Tibial artery (tissue), 4 donors: ENCODE measurements at regions not wholly inside any gene's neighbourhood (a gene's known extent, or its start where the extent isn't known, plus 50 kb on each side); places are given as distances from the start of the nearest gene placed in this dataset.

ENCODE experiments used
- DNase-seq, 2 donors: peaks; one replicate each; pipeline ENCODE4 v3.0.0-alpha.2; 2019
- H3K27ac ChIP-seq, 2 donors: fragments of 200-600 bp; sonication (generic) in 1 of 2; 1 replicate in 1 of 2; 2 replicates in 1 of 2; pipeline ENCODE4 v1.5.1; 2018 to 2019; ENCODE audit warnings: mild to moderate bottlenecking in 1 of 2
- H3K27me3 ChIP-seq, 2 donors: fragments of 200-600 bp; sonication (generic) in 1 of 2; one replicate each; pipeline versions ENCODE4 v1.5.1 to v1.6.0; 2016 to 2019
- H3K36me3 ChIP-seq, 3 donors: fragments of 200-600 bp; sonication (generic) in 2 of 3; one replicate each; pipeline ENCODE4 v1.5.1; 2016 to 2019; ENCODE audit warnings: mild to moderate bottlenecking in 2 of 3
- H3K4me1 ChIP-seq, 4 donors: fragments of 200-600 bp; sonication (generic) in 2 of 4; 1 replicate in 3 of 4; 2 replicates in 1 of 4; pipeline ENCODE4 v1.5.1; 2016 to 2019
- H3K4me3 ChIP-seq, 2 donors: fragments of 200-600 bp; sonication (generic) in 1 of 2; 1 replicate in 1 of 2; 2 replicates in 1 of 2; pipeline ENCODE4 v1.5.1; 2018 to 2019; ENCODE audit warnings: mild to moderate bottlenecking in 2 of 2
- H3K9me3 ChIP-seq, 3 donors: fragments of 200-600 bp; sonication (generic) in 1 of 3; one replicate each; pipeline ENCODE4 v1.5.1; 2016 to 2019
- intact Hi-C: fragments of 100-400 bp; cut with DNase I; formaldehyde crosslinking; loops from one replicate; pipeline ENCODE4 v1.15.0; 2023; ENCODE audit warnings: low total_unique reads
- TF ChIP-seq, protein P1 (sequence below), 2 experiments: fragments of 200-600 bp in 1 of 2; fragments of 450-650 bp in 1 of 2; IDR thresholded peaks; one replicate each; pipeline ENCODE4 v1.5.1; 2017 to 2019; ENCODE audit warnings: antibody characterized with exemption in 2 of 2, mild to moderate bottlenecking in 1 of 2, moderate library complexity in 1 of 2

- TF ChIP-seq, protein P1, sequence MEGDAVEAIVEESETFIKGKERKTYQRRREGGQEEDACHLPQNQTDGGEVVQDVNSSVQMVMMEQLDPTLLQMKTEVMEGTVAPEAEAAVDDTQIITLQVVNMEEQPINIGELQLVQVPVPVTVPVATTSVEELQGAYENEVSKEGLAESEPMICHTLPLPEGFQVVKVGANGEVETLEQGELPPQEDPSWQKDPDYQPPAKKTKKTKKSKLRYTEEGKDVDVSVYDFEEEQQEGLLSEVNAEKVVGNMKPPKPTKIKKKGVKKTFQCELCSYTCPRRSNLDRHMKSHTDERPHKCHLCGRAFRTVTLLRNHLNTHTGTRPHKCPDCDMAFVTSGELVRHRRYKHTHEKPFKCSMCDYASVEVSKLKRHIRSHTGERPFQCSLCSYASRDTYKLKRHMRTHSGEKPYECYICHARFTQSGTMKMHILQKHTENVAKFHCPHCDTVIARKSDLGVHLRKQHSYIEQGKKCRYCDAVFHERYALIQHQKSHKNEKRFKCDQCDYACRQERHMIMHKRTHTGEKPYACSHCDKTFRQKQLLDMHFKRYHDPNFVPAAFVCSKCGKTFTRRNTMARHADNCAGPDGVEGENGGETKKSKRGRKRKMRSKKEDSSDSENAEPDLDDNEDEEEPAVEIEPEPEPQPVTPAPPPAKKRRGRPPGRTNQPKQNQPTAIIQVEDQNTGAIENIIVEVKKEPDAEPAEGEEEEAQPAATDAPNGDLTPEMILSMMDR (IDR thresholded peaks at IDR 0.05), result no peak
- Histone ChIP-seq H3K27me3 (no peaks in the 10 kb centered on the region), H3K9me3 (no peaks in the 10 kb centered on the region), H3K4me1 (no peaks in the 10 kb centered on the region), H3K4me3 (no peak overlapping the region), H3K36me3 (no peaks in the 10 kb centered on the region), H3K27ac (no peak overlapping the region)
- intact Hi-C loops, result no loop called here
- no peak for DNase-seq
Measured at GRCh38 chr18:39627936-39628335, 2062.3 kb upstream of the CELF4 start.

GRCh38 chr18:39624961-39625360 lies 2059.4 kb upstream of the CELF4 start:
- Histone ChIP-seq H3K9me3 (no peaks in the 10 kb centered on the region), H3K36me3 (no peaks in the 10 kb centered on the region), H3K27me3 (no peaks in the 10 kb centered on the region), H3K4me3 (no peak overlapping the region), H3K27ac (no peak overlapping the region), H3K4me1 (no peaks in the 10 kb centered on the region)
- DNase-seq, result no peak
- intact Hi-C loops, result no loop called here
- TF ChIP-seq, protein P1 (IDR thresholded peaks at IDR 0.05), result no peak

GRCh38 chr18:39622431-39622830 lies 2056.8 kb upstream of the CELF4 start:
- DNase-seq, result no peak
- no peaks in the 10 kb centered on the region for H3K4me1 ChIP-seq
- H3K36me3 ChIP-seq, result no peaks in the 10 kb centered on the region
- no peak overlapping the region for H3K27ac ChIP-seq
- TF ChIP-seq, protein P1 (IDR thresholded peaks at IDR 0.05), result no peak
- H3K27me3 ChIP-seq, result no peaks in the 10 kb centered on the region
- H3K9me3 ChIP-seq, result no peaks in the 10 kb centered on the region
- H3K4me3 ChIP-seq, result no peak overlapping the region
- intact Hi-C loops, result no loop called here

DNA sequence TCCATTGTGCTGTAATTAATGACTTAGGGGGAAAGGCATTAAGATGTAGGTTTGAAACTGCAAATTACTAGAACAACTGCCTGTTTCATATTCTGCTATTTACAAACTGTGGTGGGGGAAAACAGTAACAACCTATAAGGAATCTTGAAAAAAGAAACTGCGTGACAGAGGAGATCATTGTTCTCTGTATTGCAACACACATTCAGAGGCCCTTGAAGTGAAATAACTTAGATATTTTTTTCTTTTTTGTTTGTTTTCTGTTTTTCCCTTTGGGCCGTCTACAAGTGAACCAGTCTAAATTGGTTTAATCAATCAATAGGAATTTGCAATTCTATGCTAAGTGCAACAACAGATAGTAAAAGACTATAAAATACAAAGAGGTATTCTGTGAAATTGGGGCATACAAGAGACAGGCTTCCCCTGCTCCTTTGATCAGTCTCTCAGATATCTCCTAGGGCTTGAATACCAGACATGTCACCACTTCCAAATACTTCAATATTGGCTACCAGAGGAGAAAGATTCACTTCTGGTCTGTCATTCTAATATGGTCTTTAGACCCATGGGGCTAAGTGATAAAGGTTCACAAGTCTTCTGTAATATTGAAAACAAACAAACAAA lies 2055.1 kb upstream of the CELF4 start:
- no peaks in the 10 kb centered on the region for H3K4me1 ChIP-seq
- intact Hi-C loops, result no loop called here
- H3K27ac ChIP-seq, result no peak overlapping the region
- TF ChIP-seq, protein P1 (IDR thresholded peaks at IDR 0.05), result no peak
- no peak for DNase-seq
- H3K36me3 ChIP-seq, result no peaks in the 10 kb centered on the region
- no peaks in the 10 kb centered on the region for H3K27me3 ChIP-seq
- H3K4me3 ChIP-seq, result no peak overlapping the region
- H3K9me3 ChIP-seq, result no peaks in the 10 kb centered on the region

DNA sequence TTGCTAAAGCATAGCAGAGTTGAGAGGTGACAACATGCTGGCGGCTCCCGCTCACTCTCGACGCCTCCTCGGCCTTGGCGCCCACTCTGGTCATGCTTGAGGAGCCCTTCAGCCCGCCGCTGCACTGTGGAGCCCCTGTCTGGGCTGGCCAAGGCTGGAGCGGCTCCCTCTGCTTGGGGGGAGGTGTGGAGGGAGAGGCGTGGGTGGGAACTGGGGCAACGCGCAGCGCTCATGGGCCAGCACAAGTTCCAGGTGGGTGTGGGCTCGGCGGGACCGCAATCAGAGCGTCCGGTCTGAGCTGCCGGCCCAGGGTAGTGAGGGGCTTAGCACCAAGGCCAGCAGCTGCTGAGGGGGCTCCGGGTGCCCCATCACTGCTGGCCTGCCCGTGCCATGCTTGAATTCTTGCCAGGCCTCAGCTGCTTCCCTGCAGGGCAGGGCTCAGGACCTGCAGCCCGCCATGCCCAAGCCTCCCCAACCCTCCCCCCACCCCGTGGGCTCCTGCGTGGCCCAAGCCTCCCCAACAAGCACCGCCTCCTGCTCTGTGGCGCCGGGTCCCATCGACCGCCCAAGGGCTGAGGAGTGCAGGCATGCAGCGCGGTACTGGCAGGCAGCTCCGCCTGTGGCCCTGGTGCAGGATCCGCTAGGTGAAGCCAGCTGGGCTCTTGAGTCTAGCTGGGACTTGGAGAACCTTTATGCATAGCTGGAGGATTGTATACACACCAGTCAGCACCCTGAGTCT lies 2052.8 kb upstream of the CELF4 start:
- Histone ChIP-seq H3K4me1 (no peaks in the 10 kb centered on the region), H3K4me3 (no peak overlapping the region), H3K27me3 (no peaks in the 10 kb centered on the region), H3K9me3 (no peaks in the 10 kb centered on the region), H3K36me3 (no peaks in the 10 kb centered on the region), H3K27ac (no peak overlapping the region)
- intact Hi-C loops, result no loop called here
- no peak for DNase-seq
- TF ChIP-seq, protein P1 (IDR thresholded peaks at IDR 0.05), result no peak
